ENCODE measurements at regions not wholly inside any gene's neighbourhood (a gene's known extent, or its start where the extent isn't known, plus 50 kb on each side); places are given as distances from the start of the nearest gene placed in this dataset.

- H3K27me3 Mint-ChIP-seq = no peaks in the 10 kb centered on the region
- no peak overlapping the region for H3K27ac Mint-ChIP-seq
- no peak for ATAC-seq (replicated peaks)
- H3K4me3 Mint-ChIP-seq = no peak overlapping the region
- H3K36me3 Mint-ChIP-seq = no peaks in the 10 kb centered on the region
- H3K4me1 Mint-ChIP-seq = no peaks in the 10 kb centered on the region
- no peaks in the 10 kb centered on the region for H3K9me3 Mint-ChIP-seq
- no peak for DNase-seq
Measured at GRCh38 chrX:112148397-112148796, 65.8 kb upstream of the TRPC5 start.

DNA sequence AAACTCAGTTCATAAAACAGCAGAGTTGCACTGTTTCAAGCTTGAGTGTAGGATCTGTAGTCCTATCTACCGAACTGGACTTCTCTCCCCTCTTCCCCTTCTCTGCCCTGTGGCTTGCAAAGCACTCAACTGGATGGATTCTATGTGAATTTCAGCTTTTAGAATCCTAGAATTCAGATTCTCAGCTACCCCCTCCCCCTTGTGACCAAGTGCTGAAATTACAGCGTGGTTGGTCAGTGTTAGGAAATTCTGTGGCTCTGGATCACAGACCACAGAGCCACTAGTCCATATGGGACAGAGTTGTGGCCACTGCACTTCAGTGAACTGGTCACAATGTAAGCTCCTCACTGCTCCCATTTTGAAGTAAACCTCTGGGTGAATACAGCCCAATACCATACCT is 64.6 kb upstream of the TRPC5 start:
- H3K4me3 Mint-ChIP-seq = no peak overlapping the region
- no peak overlapping the region for H3K27ac Mint-ChIP-seq
- H3K36me3 Mint-ChIP-seq = no peaks in the 10 kb centered on the region
- no peak for ATAC-seq (replicated peaks)
- no peaks in the 10 kb centered on the region for H3K9me3 Mint-ChIP-seq
- no peak for DNase-seq
- H3K4me1 Mint-ChIP-seq = no peaks in the 10 kb centered on the region
- no peaks in the 10 kb centered on the region for H3K27me3 Mint-ChIP-seq

- no peak for ATAC-seq (replicated peaks)
- Mint-ChIP-seq H3K4me1 (no peaks in the 10 kb centered on the region), H3K27me3 (no peaks in the 10 kb centered on the region), H3K4me3 (no peak overlapping the region), H3K36me3 (no peaks in the 10 kb centered on the region), H3K9me3 (peaks cover 3 to 9% of the 10 kb centered on the region in 2 donors), H3K27ac (no peak overlapping the region)
- DNase-seq = no peak
Measured at GRCh38 chrX:112137276-112137675, 54.7 kb upstream of the TRPC5 start.

All from stimulated activated naive B cell treated with anti-CD40 and anti-IgM and Interleukin-4, amounts not matched to agents 10 μg/mL and 1 μg/mL and 100 μg/mL, for 72 hours (primary cell).